ENCODE measurements at regions not wholly inside any gene's neighbourhood (a gene's known extent, or its start where the extent isn't known, plus 50 kb on each side); places are given as distances from the start of the nearest gene placed in this dataset.

DNA sequence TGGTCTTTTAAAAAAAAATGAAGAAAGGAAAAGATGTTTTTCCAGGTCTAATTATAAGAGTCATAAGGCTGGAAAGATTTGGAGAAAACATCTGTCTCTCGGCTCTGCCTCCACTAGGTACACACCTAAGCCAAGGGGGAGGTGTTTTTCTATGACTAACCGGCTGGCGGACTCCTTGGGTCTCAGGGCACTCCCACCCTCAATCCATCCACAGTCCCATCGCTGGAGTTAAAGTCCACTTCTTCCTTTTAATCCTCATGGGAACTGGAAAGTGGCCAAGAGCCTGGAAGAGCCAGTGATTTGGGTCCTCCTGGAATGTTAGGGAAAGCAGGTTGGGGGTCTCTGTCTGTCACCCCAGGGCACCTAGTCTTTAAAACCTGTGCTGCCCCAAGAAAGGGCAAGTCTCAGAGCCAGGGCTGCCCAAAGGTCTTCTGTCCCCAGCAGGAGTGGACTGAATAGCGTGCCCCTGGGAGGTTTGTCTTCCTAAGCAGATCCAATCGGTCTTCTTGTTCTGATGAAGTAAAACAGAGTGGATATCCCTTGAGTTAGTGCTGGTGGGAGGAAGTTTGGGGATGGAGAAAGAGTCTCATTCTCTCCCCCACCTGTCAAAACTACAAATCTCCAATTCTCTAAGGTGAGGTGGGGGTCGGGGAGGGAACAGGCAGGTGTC lies 66.4 kb downstream of the MCFD2 start:
- Histone ChIP-seq H3K4me3 (replicated peaks in 1 of 3; ENCODE audit: insufficient read depth in 1 of 3, low read depth in 1 of 3, low read length in 3 of 3) (no peak overlapping the region), H3K9me3 (replicated peaks; ENCODE audit: control insufficient read depth, insufficient read depth, low read length) (no peaks in the 10 kb centered on the region), H3K27ac (ENCODE audit: insufficient read depth, low read depth, low read length) (no peak overlapping the region), H3K4me2 (ENCODE audit: insufficient read depth, low read length) (no peak overlapping the region), H2AFZ (ENCODE audit: low read depth, low read length) (peak overlapping the region; percentile 70), H3K27me3 (ENCODE audit: control insufficient read depth in 2 of 2, insufficient read depth in 2 of 2, low read length in 2 of 2) (no peaks in the 10 kb centered on the region), H3K36me3 (ENCODE audit: control insufficient read depth in 2 of 2, extremely low read depth in 1 of 2, insufficient read depth in 2 of 2, low read length in 2 of 2) (no peaks in the 10 kb centered on the region), H3K4me1 (ENCODE audit: control insufficient read depth, extremely low read depth, insufficient read depth, low read length) (peaks cover 52% of the 10 kb centered on the region), H4K20me1 (replicated peaks; ENCODE audit: control insufficient read depth, extremely low read depth, insufficient read depth, low read length) (no peaks in the 10 kb centered on the region), H3K9ac (replicated peaks; ENCODE audit: extremely low read depth, insufficient read depth, low read length) (no peak overlapping the region), H3K79me2 (ENCODE audit: control insufficient read depth, insufficient read depth, low read length) (no peaks in the 10 kb centered on the region), H3K9me1 (replicated peaks; ENCODE audit: control insufficient read depth, extremely low read depth, insufficient read depth, low read length) (no peaks in the 10 kb centered on the region)
- dilution Hi-C loops (cut with MboI; ENCODE audit: extremely low pct_ligation_motif_present, low sequenced_read_pairs) (no loop called here), intact Hi-C loops (cut with micrococcal nuclease) (loop anchor here (5.0 kb wide), 1 partner anchor 37 kb away; no protein-coding TSS in a partner anchor)
- TF ChIP-seq POLR2A (IDR thresholded peaks at IDR 0.05; ENCODE audit: low read depth, low read length) (no peak), JUN (IDR thresholded peaks at IDR 0.05; ENCODE audit: borderline replicate concordance, insufficient read depth, insufficient read length, low read depth) (no peak), GATA2 (IDR thresholded peaks at IDR 0.05; ENCODE audit: insufficient read depth, insufficient read length, low read depth, low read length) (no peak), EZH2 (IDR thresholded peaks at IDR 0.05; ENCODE audit: borderline replicate concordance, low read depth, low read length, severe bottlenecking) (no peak), FOS (IDR thresholded peaks at IDR 0.05; ENCODE audit: borderline replicate concordance, insufficient read depth, low read length) (no peak), POLR2AphosphoS5 (IDR thresholded peaks at IDR 0.05; ENCODE audit: insufficient read depth, low read depth, low read length) (no peak), MYC (IDR thresholded peaks at IDR 0.05; ENCODE audit: low read depth, low read length) (no peak)
- TF ChIP-seq, protein P1, sequence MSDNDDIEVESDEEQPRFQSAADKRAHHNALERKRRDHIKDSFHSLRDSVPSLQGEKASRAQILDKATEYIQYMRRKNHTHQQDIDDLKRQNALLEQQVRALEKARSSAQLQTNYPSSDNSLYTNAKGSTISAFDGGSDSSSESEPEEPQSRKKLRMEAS (IDR thresholded peaks at IDR 0.05; ENCODE audit: insufficient read depth, insufficient read length): no peak
- TF ChIP-seq, protein P2, sequence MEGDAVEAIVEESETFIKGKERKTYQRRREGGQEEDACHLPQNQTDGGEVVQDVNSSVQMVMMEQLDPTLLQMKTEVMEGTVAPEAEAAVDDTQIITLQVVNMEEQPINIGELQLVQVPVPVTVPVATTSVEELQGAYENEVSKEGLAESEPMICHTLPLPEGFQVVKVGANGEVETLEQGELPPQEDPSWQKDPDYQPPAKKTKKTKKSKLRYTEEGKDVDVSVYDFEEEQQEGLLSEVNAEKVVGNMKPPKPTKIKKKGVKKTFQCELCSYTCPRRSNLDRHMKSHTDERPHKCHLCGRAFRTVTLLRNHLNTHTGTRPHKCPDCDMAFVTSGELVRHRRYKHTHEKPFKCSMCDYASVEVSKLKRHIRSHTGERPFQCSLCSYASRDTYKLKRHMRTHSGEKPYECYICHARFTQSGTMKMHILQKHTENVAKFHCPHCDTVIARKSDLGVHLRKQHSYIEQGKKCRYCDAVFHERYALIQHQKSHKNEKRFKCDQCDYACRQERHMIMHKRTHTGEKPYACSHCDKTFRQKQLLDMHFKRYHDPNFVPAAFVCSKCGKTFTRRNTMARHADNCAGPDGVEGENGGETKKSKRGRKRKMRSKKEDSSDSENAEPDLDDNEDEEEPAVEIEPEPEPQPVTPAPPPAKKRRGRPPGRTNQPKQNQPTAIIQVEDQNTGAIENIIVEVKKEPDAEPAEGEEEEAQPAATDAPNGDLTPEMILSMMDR (IDR thresholded peaks at IDR 0.05; ENCODE audit: extremely low read depth in 1 of 2, insufficient read depth in 1 of 2, low read depth in 1 of 2, low read length in 2 of 2): no peak
- FAIRE-seq: no peak
- ChIA-PET CTCF (interaction anchor here (1.2 to 2.0 kb wide), 4 partner anchors 10 to 199 kb away, joined by 4 to 7 read pairs (median 4); no protein-coding TSS in a partner anchor), POLR2A (no interaction called here)
- no TSS peak for BruUV-seq (replicated peaks)
- peak; percentile 27 for DNase-seq (ENCODE audit: low read depth, low spot score)
